PC-3 (cell line): ENCODE measurements at regions not wholly inside any gene's neighbourhood (a gene's known extent, or its start where the extent isn't known, plus 50 kb on each side); places are given as distances from the start of the nearest gene placed in this dataset.

Experiments
- ATAC-seq: fragments of 200-7000 bp; cut with Tn5 transposase; 2 replicates; pipeline ENCODE4 v1.9.1; 2020; ENCODE audit warnings: mild to moderate bottlenecking, moderate library complexity
- BruUV-seq: library from RNA; stranded (reverse); fragments of 400-500 nt; replicated peaks from 2 replicates; lab custom pipeline; 2021; lab: Mats Ljungman, UMichigan
- CTCF ChIA-PET: fragments of 300-600 bp; sonication (Branson Sonifier 250); formaldehyde crosslinking; loops from one replicate; lab custom pipeline; 2022; ENCODE audit warnings: antibody characterized with exemption; lab: Charles Lee
- POLR2A ChIA-PET: fragments of 300-600 bp; sonication (Branson Sonifier 250); formaldehyde crosslinking; loops from one replicate; lab custom pipeline; 2022; ENCODE audit warnings: antibody characterized with exemption; ENCODE audit not compliant: unreplicated experiment; lab: Charles Lee
- DNase-seq: peaks from one replicate; pipeline ENCODE4 v3.0.0-alpha.2; 2015
- H2AFZ ChIP-seq: fragments of 300-600 bp; sonication (generic); 2 replicates; pipeline ENCODE4 v1.6.0; 2016; ENCODE audit warnings: antibody characterized with exemption, low read length
- H3F3A ChIP-seq: fragments of 300-600 bp; sonication (generic); one replicate; pipeline ENCODE4 v1.6.0; 2017; ENCODE audit warnings: antibody characterized with exemption, low read length, control low read depth, mild to moderate bottlenecking; ENCODE audit not compliant: unreplicated experiment
- H3K27ac ChIP-seq: fragments of 300-600 bp; sonication (generic); 2 replicates; pipeline ENCODE4 v1.5.1; 2016; ENCODE audit warnings: mild to moderate bottlenecking, low read length
- H3K27me3 ChIP-seq: fragments of 300-600 bp; sonication (generic); 2 replicates; pipeline ENCODE4 v1.6.1; 2016; ENCODE audit warnings: low read length, mixed read lengths
- H3K36me3 ChIP-seq: fragments of 300-600 bp; sonication (generic); 2 replicates; pipeline ENCODE4 v1.6.1; 2016; ENCODE audit warnings: low read depth, mixed run types, low read length, mixed read lengths
- H3K4me1 ChIP-seq: fragments of 300-600 bp; sonication (generic); 2 replicates; pipeline ENCODE4 v1.5.1; 2016; ENCODE audit warnings: low read length; ENCODE audit not compliant: insufficient read depth
- H3K4me2 ChIP-seq: fragments of 300-600 bp; sonication (generic); 2 replicates; pipeline ENCODE4 v1.6.0; 2016; ENCODE audit warnings: low read length
- H3K4me3 ChIP-seq: fragments of 300-600 bp; sonication (generic); 2 replicates; pipeline ENCODE4 v1.5.1; 2016; ENCODE audit warnings: mild to moderate bottlenecking, low read length, mixed read lengths
- H3K79me2 ChIP-seq: fragments of 300-600 bp; sonication (generic); 2 replicates; pipeline ENCODE4 v1.6.1; 2017; ENCODE audit warnings: low read length, mixed read lengths
- H3K9ac ChIP-seq: fragments of 300-600 bp; sonication (generic); 2 replicates; pipeline ENCODE4 v1.6.0; 2016; ENCODE audit warnings: mild to moderate bottlenecking, low read length
- H3K9me2 ChIP-seq: fragments of 300-600 bp; sonication (generic); replicated peaks from 2 replicates; pipeline ENCODE4 v1.6.1; 2016; ENCODE audit warnings: mixed run types, low read length, mixed read lengths
- H3K9me3 ChIP-seq: fragments of 300-600 bp; sonication (generic); 2 replicates; pipeline ENCODE4 v1.6.1; 2016; ENCODE audit warnings: low read length, mixed read lengths
- H4K20me1 ChIP-seq: fragments of 300-600 bp; sonication (generic); 2 replicates; pipeline ENCODE4 v1.6.1; 2016; ENCODE audit warnings: low read length, mixed read lengths
- EZH2 ChIP-seq: fragments of 300-600 bp; sonication (generic); IDR thresholded peaks from one replicate; pipeline ENCODE4 v1.6.1; 2017; ENCODE audit warnings: antibody characterized with exemption, mild to moderate bottlenecking, low read length; ENCODE audit not compliant: unreplicated experiment
- EZH2phosphoT487 ChIP-seq: fragments of 300-600 bp; sonication (generic); IDR thresholded peaks from 2 replicates; pipeline ENCODE4 v1.6.1; 2018; ENCODE audit warnings: mild to moderate bottlenecking, antibody characterized with exemption, low read length, borderline replicate concordance
- intact Hi-C: fragments of 100-400 bp; cut with micrococcal nuclease; formaldehyde crosslinking; loops from 2 replicates; pipeline ENCODE4 v1.9.0; 2023
- TF ChIP-seq, protein P1 (sequence below): fragments of 300-600 bp; sonication (generic); conservative IDR thresholded peaks from 2 replicates; pipeline ENCODE4 v1.5.1; 2017; ENCODE audit warnings: antibody characterized with exemption, low read depth, mild to moderate bottlenecking, low read length

DNA sequence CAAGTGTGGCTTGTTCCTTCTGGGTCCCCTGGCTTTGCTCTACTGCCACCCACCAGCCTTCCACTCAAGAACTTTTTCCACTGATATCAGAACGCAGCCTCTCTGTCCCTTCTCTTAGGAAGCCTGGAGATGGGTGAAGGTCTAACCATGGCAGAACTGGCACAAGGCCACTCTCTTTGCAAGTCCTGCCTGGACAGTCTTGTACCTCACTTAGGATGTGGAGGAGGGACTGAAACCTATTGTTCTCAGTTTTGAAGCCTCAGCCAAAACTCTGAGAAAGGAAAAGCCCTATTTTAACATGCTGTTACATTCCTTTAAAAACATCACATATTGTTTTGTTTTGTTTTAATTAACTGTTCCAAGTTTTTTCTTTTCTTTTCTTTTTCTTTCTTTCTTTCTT, 58.9 kb upstream of the NCOA1 start:
- intact Hi-C loops: no loop called here
- H3K4me2 ChIP-seq: no peak overlapping the region
- no TSS peak for BruUV-seq
- TF ChIP-seq, protein P1, sequence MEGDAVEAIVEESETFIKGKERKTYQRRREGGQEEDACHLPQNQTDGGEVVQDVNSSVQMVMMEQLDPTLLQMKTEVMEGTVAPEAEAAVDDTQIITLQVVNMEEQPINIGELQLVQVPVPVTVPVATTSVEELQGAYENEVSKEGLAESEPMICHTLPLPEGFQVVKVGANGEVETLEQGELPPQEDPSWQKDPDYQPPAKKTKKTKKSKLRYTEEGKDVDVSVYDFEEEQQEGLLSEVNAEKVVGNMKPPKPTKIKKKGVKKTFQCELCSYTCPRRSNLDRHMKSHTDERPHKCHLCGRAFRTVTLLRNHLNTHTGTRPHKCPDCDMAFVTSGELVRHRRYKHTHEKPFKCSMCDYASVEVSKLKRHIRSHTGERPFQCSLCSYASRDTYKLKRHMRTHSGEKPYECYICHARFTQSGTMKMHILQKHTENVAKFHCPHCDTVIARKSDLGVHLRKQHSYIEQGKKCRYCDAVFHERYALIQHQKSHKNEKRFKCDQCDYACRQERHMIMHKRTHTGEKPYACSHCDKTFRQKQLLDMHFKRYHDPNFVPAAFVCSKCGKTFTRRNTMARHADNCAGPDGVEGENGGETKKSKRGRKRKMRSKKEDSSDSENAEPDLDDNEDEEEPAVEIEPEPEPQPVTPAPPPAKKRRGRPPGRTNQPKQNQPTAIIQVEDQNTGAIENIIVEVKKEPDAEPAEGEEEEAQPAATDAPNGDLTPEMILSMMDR: no peak
- no peak for TF ChIP-seq EZH2
- TF ChIP-seq EZH2phosphoT487: no peak
- no peaks in the 10 kb centered on the region for H3K79me2 ChIP-seq
- H3F3A ChIP-seq: no peaks in the 10 kb centered on the region
- no peaks in the 10 kb centered on the region for H4K20me1 ChIP-seq
- no peak overlapping the region for H2AFZ ChIP-seq
- ChIA-PET CTCF (no interaction called here), POLR2A (no interaction called here)
- H3K4me3 ChIP-seq: no peak overlapping the region
- no peaks in the 10 kb centered on the region for H3K9me3 ChIP-seq
- no peaks in the 10 kb centered on the region for H3K9me2 ChIP-seq
- ATAC-seq: no peak
- no peaks in the 10 kb centered on the region for H3K36me3 ChIP-seq
- H3K27ac ChIP-seq: no peak overlapping the region
- no peaks in the 10 kb centered on the region for H3K27me3 ChIP-seq
- no peaks in the 10 kb centered on the region for H3K4me1 ChIP-seq
- no peak for DNase-seq
- no peak overlapping the region for H3K9ac ChIP-seq

DNA sequence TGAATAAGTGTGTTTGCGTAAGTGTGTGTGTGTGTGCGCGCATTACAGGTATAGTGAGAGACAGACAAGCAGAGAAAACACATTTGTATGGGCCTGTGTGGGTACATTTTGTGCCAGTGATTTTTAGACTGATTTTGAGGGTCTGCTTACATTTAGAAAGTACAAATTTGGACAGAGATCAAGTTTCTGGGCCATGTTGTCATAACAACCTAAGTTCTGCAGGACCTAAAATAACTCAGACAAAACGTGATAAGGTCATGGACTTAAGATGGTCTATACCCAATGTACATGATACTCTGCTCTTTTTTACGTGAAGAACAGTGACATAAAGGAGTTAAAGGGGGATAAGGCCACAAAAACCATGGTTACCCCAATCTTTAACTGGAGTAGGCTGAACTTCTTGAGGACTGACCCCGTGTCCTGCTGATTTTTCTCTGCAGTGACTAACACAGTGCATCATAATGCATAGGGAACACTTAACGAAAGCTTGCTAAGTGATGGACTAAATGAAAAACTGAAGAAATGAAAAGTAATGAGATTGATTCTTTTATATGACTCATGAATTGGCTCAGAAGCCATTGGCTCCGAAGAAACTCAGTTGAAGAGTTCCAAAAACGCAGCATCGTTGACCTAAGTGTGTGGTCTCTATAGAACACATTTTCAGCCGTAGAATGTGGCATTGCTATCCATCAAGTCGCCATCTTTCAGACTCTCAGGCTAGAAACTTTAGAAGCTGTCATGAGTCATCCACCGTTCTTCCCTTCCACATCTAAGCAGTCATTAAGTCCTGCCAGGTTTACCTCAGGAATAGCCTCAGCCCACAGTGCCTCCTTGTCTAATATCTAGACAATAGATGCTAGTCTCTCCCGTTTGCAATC, 61.6 kb upstream of the NCOA1 start:
- Histone ChIP-seq H3K79me2 (no peaks in the 10 kb centered on the region), H3K27ac (no peak overlapping the region), H3K36me3 (no peaks in the 10 kb centered on the region), H3K9me3 (no peaks in the 10 kb centered on the region), H3K9me2 (no peaks in the 10 kb centered on the region), H2AFZ (no peak overlapping the region), H3K4me1 (no peaks in the 10 kb centered on the region), H3K4me2 (no peak overlapping the region), H4K20me1 (no peaks in the 10 kb centered on the region), H3F3A (no peaks in the 10 kb centered on the region), H3K27me3 (no peaks in the 10 kb centered on the region), H3K9ac (no peak overlapping the region), H3K4me3 (no peak overlapping the region)
- intact Hi-C loops: no loop called here
- ChIA-PET POLR2A (no interaction called here), CTCF (no interaction called here)
- DNase-seq: no peak
- ATAC-seq: no peak
- BruUV-seq: no TSS peak
- no peak for TF ChIP-seq EZH2
- TF ChIP-seq, protein P1: no peak
- TF ChIP-seq EZH2phosphoT487: no peak

DNA sequence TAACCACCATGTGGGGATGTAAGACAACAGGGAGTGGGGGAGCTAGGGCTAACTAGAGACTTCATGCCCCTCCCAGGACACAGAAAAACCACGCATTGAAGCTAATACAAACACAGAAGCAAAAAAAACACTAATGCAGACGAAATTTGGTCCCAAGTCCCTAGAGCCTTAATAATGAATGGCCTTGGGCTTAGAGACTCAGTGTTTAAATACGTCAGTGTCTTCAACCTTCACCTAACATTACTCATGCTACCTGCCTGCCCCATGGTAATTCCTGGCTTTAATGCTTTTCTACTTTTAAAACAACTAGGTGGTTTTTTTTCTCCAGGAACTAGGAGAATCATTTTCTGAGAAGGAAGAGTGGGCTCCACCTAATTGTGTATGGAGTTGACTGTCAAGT, 64.1 kb upstream of the ITSN2 start:
- Histone ChIP-seq H2AFZ (no peak overlapping the region), H3K4me3 (no peak overlapping the region), H3K9me3 (no peaks in the 10 kb centered on the region), H3K9me2 (no peaks in the 10 kb centered on the region), H3K79me2 (no peaks in the 10 kb centered on the region), H3K9ac (no peak overlapping the region), H3K4me1 (no peaks in the 10 kb centered on the region), H3F3A (no peaks in the 10 kb centered on the region), H3K36me3 (no peaks in the 10 kb centered on the region), H3K27ac (no peak overlapping the region), H4K20me1 (no peaks in the 10 kb centered on the region), H3K27me3 (no peaks in the 10 kb centered on the region), H3K4me2 (no peak overlapping the region)
- ChIA-PET POLR2A (no interaction called here), CTCF (no interaction called here)
- ATAC-seq: no peak
- intact Hi-C loops: no loop called here
- no peak for DNase-seq
- TF ChIP-seq, protein P1: no peak
- TF ChIP-seq EZH2: no peak
- no peak for TF ChIP-seq EZH2phosphoT487
- no TSS peak for BruUV-seq
